ENCODE measurements at regions not wholly inside any gene's neighbourhood (a gene's known extent, or its start where the extent isn't known, plus 50 kb on each side); places are given as distances from the start of the nearest gene placed in this dataset.
"Not testable (repeated sequence)": the region's sequence is repeated elsewhere in the genome, so short reads cannot be mapped to it uniquely, and the experiment has no call there.

- H3K9me3 ChIP-seq (ENCODE audit: control insufficient read depth in 1 of 2, insufficient read depth in 1 of 2, low read depth in 1 of 2, low read length in 2 of 2); H3K79me2 ChIP-seq (ENCODE audit: insufficient read depth, low read length); H3K4me2 ChIP-seq (ENCODE audit: low read length); H3K36me3 ChIP-seq (ENCODE audit: control insufficient read depth in 1 of 2, insufficient read depth in 2 of 2, low read length in 2 of 2); intact Hi-C loops (cut with micrococcal nuclease); ATAC-seq; CTCF ChIA-PET; H3K9ac ChIP-seq (ENCODE audit: low read length); DNase-seq (ENCODE audit: low read depth, low spot score); H2AFZ ChIP-seq (ENCODE audit: low read depth, low read length, poor library complexity, severe bottlenecking); H3K9me2 ChIP-seq (ENCODE audit: insufficient read depth); H3K4me1 ChIP-seq (ENCODE audit: control insufficient read depth in 1 of 2, insufficient read depth in 2 of 2, low read length in 2 of 2); H4K20me1 ChIP-seq (ENCODE audit: insufficient read depth); H3K27me3 ChIP-seq (ENCODE audit: insufficient read depth, low read length); RAD21 ChIA-PET (ENCODE audit: low non-redundant PET in 1 of 2, low total read pairs in 2 of 2, uncharacterized antibody in 2 of 2, unreplicated experiment in 2 of 2); H3K27ac ChIP-seq (ENCODE audit: low read depth, low read length); BruUV-seq (replicated peaks); POLR2A ChIA-PET; H3K4me3 ChIP-seq (replicated peaks in 1 of 2; ENCODE audit: low read depth in 1 of 2, low read length in 2 of 2): not testable (repeated sequence)
Observed at GRCh38 chr7:72266-73057, 119.9 kb upstream of the FAM20C start.

DNA sequence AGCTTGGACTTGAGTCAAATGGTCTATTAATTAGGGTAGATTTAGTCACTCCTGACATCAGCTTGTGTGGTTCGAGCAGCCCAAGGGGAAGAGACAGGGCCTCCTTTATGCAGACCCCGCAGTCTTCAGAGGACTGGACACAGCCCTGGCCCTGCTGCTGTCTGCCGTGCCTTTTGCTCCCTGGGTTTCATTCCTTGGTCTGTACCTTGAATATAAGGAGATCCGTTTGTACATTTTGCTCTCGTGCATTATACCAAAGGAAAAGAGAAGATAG, 119.4 kb upstream of the FAM20C start:
- POLR2A ChIA-PET; H3K36me3 ChIP-seq (ENCODE audit: control insufficient read depth in 1 of 2, insufficient read depth in 2 of 2, low read length in 2 of 2); ATAC-seq; intact Hi-C loops (cut with micrococcal nuclease); H3K9me3 ChIP-seq (ENCODE audit: control insufficient read depth in 1 of 2, insufficient read depth in 1 of 2, low read depth in 1 of 2, low read length in 2 of 2); CTCF ChIA-PET; H3K27me3 ChIP-seq (ENCODE audit: insufficient read depth, low read length); H3K9ac ChIP-seq (ENCODE audit: low read length); RAD21 ChIA-PET (ENCODE audit: low non-redundant PET in 1 of 2, low total read pairs in 2 of 2, uncharacterized antibody in 2 of 2, unreplicated experiment in 2 of 2); H3K4me3 ChIP-seq (replicated peaks in 1 of 2; ENCODE audit: low read depth in 1 of 2, low read length in 2 of 2); BruUV-seq (replicated peaks); H3K4me1 ChIP-seq (ENCODE audit: control insufficient read depth in 1 of 2, insufficient read depth in 2 of 2, low read length in 2 of 2); H4K20me1 ChIP-seq (ENCODE audit: insufficient read depth); H3K79me2 ChIP-seq (ENCODE audit: insufficient read depth, low read length); H3K9me2 ChIP-seq (ENCODE audit: insufficient read depth); DNase-seq (ENCODE audit: low read depth, low spot score); H3K4me2 ChIP-seq (ENCODE audit: low read length); H2AFZ ChIP-seq (ENCODE audit: low read depth, low read length, poor library complexity, severe bottlenecking); H3K27ac ChIP-seq (ENCODE audit: low read depth, low read length): not testable (repeated sequence)

- BruUV-seq (replicated peaks); H3K4me3 ChIP-seq (replicated peaks in 1 of 2; ENCODE audit: low read depth in 1 of 2, low read length in 2 of 2); ATAC-seq; H3K27me3 ChIP-seq (ENCODE audit: insufficient read depth, low read length); POLR2A ChIA-PET; H3K9me3 ChIP-seq (ENCODE audit: control insufficient read depth in 1 of 2, insufficient read depth in 1 of 2, low read depth in 1 of 2, low read length in 2 of 2); RAD21 ChIA-PET (ENCODE audit: low non-redundant PET in 1 of 2, low total read pairs in 2 of 2, uncharacterized antibody in 2 of 2, unreplicated experiment in 2 of 2); CTCF ChIA-PET; H4K20me1 ChIP-seq (ENCODE audit: insufficient read depth); H3K27ac ChIP-seq (ENCODE audit: low read depth, low read length); H2AFZ ChIP-seq (ENCODE audit: low read depth, low read length, poor library complexity, severe bottlenecking); intact Hi-C loops (cut with micrococcal nuclease); H3K9ac ChIP-seq (ENCODE audit: low read length); DNase-seq (ENCODE audit: low read depth, low spot score); H3K36me3 ChIP-seq (ENCODE audit: control insufficient read depth in 1 of 2, insufficient read depth in 2 of 2, low read length in 2 of 2); H3K9me2 ChIP-seq (ENCODE audit: insufficient read depth); H3K4me2 ChIP-seq (ENCODE audit: low read length); H3K4me1 ChIP-seq (ENCODE audit: control insufficient read depth in 1 of 2, insufficient read depth in 2 of 2, low read length in 2 of 2); H3K79me2 ChIP-seq (ENCODE audit: insufficient read depth, low read length): not testable (repeated sequence)
Observed at GRCh38 chr7:74008-74540, 118.3 kb upstream of the FAM20C start.

DNA sequence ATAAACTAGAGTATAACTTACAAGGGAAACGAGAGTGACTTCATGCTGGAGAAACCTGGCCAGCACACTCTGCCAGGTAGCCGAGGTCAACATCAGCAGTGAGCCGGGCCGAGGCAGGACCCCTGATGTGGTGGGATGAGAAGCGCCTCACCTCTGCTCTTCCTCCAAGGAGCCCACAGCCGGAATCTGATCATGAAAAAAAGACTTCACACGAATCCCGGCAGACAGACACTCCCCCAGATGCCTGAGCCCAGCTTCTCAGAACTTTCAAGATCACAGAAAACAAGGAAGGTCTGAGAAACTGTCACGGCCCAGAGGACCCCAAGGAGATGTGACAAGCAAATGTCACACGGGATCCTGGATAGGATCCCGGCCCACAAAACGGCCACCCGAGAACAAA, 116.9 kb upstream of the FAM20C start:
- BruUV-seq (replicated peaks); H3K4me3 ChIP-seq (replicated peaks in 1 of 2; ENCODE audit: low read depth in 1 of 2, low read length in 2 of 2); H3K79me2 ChIP-seq (ENCODE audit: insufficient read depth, low read length); H3K9ac ChIP-seq (ENCODE audit: low read length); CTCF ChIA-PET; H3K27ac ChIP-seq (ENCODE audit: low read depth, low read length); H3K4me2 ChIP-seq (ENCODE audit: low read length); intact Hi-C loops (cut with micrococcal nuclease); H3K36me3 ChIP-seq (ENCODE audit: control insufficient read depth in 1 of 2, insufficient read depth in 2 of 2, low read length in 2 of 2); POLR2A ChIA-PET; H3K9me2 ChIP-seq (ENCODE audit: insufficient read depth); H3K4me1 ChIP-seq (ENCODE audit: control insufficient read depth in 1 of 2, insufficient read depth in 2 of 2, low read length in 2 of 2); ATAC-seq; RAD21 ChIA-PET (ENCODE audit: low non-redundant PET in 1 of 2, low total read pairs in 2 of 2, uncharacterized antibody in 2 of 2, unreplicated experiment in 2 of 2); H4K20me1 ChIP-seq (ENCODE audit: insufficient read depth); H3K27me3 ChIP-seq (ENCODE audit: insufficient read depth, low read length); DNase-seq (ENCODE audit: low read depth, low spot score); H2AFZ ChIP-seq (ENCODE audit: low read depth, low read length, poor library complexity, severe bottlenecking); H3K9me3 ChIP-seq (ENCODE audit: control insufficient read depth in 1 of 2, insufficient read depth in 1 of 2, low read depth in 1 of 2, low read length in 2 of 2): not testable (repeated sequence)
